ENCODE measurements at regions not wholly inside any gene's neighbourhood (a gene's known extent, or its start where the extent isn't known, plus 50 kb on each side); places are given as distances from the start of the nearest gene placed in this dataset.

GRCh38 chr19:30070198-30070967 is 128.3 kb downstream of the URI1 start:
- POLR2A ChIA-PET (ENCODE audit: unreplicated experiment): no interaction called here

More at GRCh38 chr19:30070198-30070967, 128.3 kb downstream of the URI1 start:
- Histone ChIP-seq H3K27me3 (ENCODE audit: control insufficient read depth, insufficient read depth, low read length) (no peaks in the 10 kb centered on the region), H3K4ac (ENCODE audit: low read depth, low read length) (no peak overlapping the region), H3K4me3 (ENCODE audit: insufficient read depth, low read depth, low read length) (no peak overlapping the region), H2BK120ac (ENCODE audit: low read depth, low read length) (no peak overlapping the region), H4K5ac (ENCODE audit: low read depth, low read length) (no peak overlapping the region), H3K9me3 (ENCODE audit: control insufficient read depth, insufficient read depth, low read length) (no peaks in the 10 kb centered on the region), H3K9ac (ENCODE audit: low read depth, low read length) (no peak overlapping the region), H2AK9ac (replicated peaks; ENCODE audit: low read depth, low read length, poor library complexity) (peak overlapping the region; percentile 28), H3K27ac (ENCODE audit: insufficient read depth, low read length) (no peak overlapping the region), H3K4me1 (ENCODE audit: control insufficient read depth, insufficient read depth, low read length) (no peaks in the 10 kb centered on the region), H4K20me1 (ENCODE audit: insufficient read depth, low read length) (no peaks in the 10 kb centered on the region; the same call in 1 of the 2 replicates), H3K56ac (ENCODE audit: extremely low read depth, insufficient read depth, low read length) (no peak overlapping the region), H3K14ac (replicated peaks; ENCODE audit: low read depth, low read length) (no peak overlapping the region), H3K18ac (ENCODE audit: low read depth, low read length) (no peak overlapping the region), H3K36me3 (ENCODE audit: control insufficient read depth, insufficient read depth, low read length) (no peaks in the 10 kb centered on the region), H2AFZ (replicated peaks; ENCODE audit: low read length, poor library complexity) (no peak overlapping the region), H3K79me1 (ENCODE audit: low read depth in 1 of 2, low read length in 2 of 2) (no peaks in the 10 kb centered on the region), H2BK5ac (ENCODE audit: low read depth, low read length, poor library complexity, severe bottlenecking) (no peak overlapping the region), H2BK20ac (ENCODE audit: low read depth, low read length) (no peak overlapping the region), H3K23ac (ENCODE audit: low read depth, low read length) (no peak overlapping the region), H2BK15ac (ENCODE audit: low read depth, low read length) (no peak overlapping the region), H4K8ac (ENCODE audit: low read depth in 2 of 2, low read length in 2 of 2) (no peak overlapping the region), H3K9me1 (ENCODE audit: insufficient read depth, low read length) (no peaks in the 10 kb centered on the region), H2AK5ac (ENCODE audit: low read depth, low read length) (no peak overlapping the region), H3K4me2 (ENCODE audit: low read depth, low read length) (no peak overlapping the region), H4K91ac (ENCODE audit: insufficient read depth, low read depth, low read length) (no peak overlapping the region)
- WGBS, 2 experiments (ENCODE audit: extremely low coverage in 2 of 2, insufficient read length in 1 of 2): 20% methylated on average over 4 of the region's 29 CpGs; no CpG with 5 or more reads in 1 of the 2 experiments
- no peak for DNase-seq
- in situ Hi-C loops (cut with MboI; ENCODE audit: low sequenced_read_pairs) (no loop called here), dilution Hi-C loops (cut with HindIII; ENCODE audit: low sequenced_read_pairs, unreplicated experiment) (no loop called here), intact Hi-C loops (cut with micrococcal nuclease) (no loop called here)
- no TSS peak for BruUV-seq (replicated peaks)
- no peak for ATAC-seq (ENCODE audit: low read depth)
- no peak for TF ChIP-seq MAZ (IDR thresholded peaks at IDR 0.05; ENCODE audit: borderline replicate concordance, low read depth, low read length)
- TF ChIP-seq ELK1 (IDR thresholded peaks at IDR 0.05; ENCODE audit: borderline replicate concordance, low read depth, low read length): no peak
- TF ChIP-seq CHD1 (IDR thresholded peaks at IDR 0.05; ENCODE audit: low read depth, low read length): no peak
- no peak for TF ChIP-seq POLR2A (IDR thresholded peaks at IDR 0.05; ENCODE audit: low read depth, low read length)
- TF ChIP-seq RCOR1 (IDR thresholded peaks at IDR 0.05; ENCODE audit: insufficient replicate concordance, low read length): no peak
- no peak for TF ChIP-seq SMC3 (IDR thresholded peaks at IDR 0.05; ENCODE audit: low read depth, low read length)
- TF ChIP-seq MXI1 (IDR thresholded peaks at IDR 0.05; ENCODE audit: borderline replicate concordance, low read depth, low read length): no peak
- CTCF ChIA-PET: no interaction called here

Data from IMR-90 (cell line).